Medulla oblongata (tissue), 1 donor: ENCODE measurements at regions not wholly inside any gene's neighbourhood (a gene's known extent, or its start where the extent isn't known, plus 50 kb on each side); places are given as distances from the start of the nearest gene placed in this dataset.
"Not testable (repeated sequence)": the region's sequence is repeated elsewhere in the genome, so short reads cannot be mapped to it uniquely, and the experiment has no call there.

Experiments
- DNase-seq: peaks from one replicate; pipeline ENCODE4 v3.0.0-alpha.2; 2015; ENCODE audit errors: extremely low spot score

DNA sequence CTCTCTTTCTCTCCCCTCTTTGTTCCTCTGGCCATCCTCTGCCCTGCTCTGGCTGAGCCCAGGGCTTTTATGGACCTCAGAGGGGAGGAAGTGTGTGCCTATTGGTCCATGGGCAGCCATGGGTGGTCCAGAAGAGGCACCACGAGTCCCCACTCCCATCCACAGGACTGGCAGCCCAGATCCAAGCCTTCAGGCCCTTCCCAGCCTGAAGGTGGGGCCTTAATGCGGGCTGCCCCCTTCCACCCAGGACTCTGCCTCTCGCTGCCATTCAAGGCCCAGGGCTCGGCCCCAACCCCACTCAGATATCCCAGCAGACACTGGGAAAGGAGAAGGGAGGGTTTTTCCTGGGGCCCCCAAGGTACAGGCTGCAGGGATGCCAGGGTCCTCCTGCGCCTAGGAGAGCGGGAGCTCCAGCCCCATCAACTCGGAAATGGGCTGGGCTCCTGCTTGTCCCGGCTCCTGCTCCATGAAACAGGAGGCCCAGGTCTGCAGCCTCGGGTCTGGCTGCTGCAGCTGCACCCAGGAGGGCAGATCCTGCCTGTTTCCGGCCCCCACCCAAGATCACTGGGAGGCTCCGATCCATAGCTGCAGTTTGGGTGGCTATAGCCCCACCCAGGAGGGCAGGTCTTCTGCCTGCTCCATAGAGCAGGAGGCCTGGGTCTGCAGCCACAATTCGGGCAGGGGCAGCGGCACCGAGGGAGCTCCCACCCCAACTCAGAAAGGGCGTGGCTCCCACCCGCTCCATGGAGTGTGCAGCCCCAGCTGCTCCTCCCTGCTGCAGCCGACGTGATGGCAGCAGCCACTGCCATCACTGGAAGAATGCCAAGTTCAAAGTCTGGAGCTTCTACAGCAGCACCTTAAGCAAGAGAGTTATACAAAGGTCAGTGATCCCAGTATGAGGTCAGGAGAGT is 116.6 kb upstream of the RBBP8 start:
- no peak for DNase-seq

DNA sequence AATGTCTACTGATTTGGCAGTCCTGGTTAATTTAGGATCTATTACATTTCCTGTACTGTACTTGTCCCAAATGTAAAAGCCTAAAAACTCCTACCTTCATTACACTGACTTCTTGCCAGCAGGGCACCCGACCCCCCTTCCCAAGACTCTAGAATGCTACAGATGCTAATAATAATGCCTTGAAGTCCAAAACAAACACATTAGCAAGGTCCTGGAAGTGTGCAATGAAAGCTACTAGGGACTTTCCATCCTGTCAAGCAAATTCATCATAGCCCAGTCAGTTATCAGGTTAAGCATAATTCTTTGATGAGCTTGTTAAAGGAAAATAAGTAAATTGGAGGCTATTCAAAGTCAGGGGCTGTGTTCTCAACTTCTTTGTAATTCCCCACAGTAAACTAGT is 115.3 kb upstream of the RBBP8 start:
- DNase-seq = no peak

DNA sequence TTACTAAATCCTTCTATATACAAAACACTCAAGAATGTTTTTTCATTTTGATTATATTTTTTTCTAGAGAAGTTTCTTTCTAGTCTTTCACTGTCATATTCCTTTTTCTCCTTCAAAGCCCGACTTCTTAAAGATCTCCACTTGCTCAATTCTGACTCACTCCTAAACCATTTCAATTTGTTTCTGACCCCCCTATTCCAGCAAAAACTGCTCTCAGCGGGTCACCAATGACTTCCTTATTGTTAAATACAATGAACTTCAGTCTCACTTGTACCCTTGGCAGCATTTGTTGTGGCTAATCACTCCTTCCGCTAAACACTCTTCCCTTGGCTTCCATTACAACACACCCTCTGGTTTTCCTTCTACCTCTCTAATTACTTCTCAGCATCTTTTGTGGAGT is 111.1 kb upstream of the RBBP8 start:
- DNase-seq = no peak

DNA sequence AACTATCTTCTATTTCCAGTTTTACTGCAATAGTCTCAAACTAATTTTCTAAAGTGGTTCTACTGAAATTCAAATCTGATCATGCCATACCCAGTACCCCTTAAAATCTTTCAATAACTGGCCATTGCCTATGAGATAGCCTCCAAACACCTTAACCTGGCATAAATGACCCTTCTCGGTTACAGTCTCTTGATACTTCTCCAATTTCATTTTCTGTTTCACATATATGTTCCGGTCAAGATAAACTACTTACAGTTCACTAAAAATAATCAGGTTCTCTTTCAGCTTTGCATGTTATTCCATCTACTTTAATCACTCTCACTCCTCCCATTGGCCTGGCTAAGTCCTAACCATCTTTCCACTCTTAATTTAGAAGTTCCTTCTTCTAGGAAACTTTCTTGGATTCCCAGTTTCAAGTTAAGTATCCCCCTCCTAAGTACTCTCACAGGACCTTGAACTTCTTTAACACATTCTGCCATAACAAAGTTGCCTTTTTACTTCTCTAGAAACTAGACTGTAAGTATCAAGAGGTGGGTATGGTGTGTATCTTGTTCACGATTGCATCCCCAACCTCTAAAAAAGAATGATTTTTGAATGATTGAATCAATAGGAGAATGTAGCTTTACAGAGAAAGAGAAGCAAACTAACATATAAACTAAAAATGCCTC is 110.2 kb upstream of the RBBP8 start:
- no peak for DNase-seq

DNA sequence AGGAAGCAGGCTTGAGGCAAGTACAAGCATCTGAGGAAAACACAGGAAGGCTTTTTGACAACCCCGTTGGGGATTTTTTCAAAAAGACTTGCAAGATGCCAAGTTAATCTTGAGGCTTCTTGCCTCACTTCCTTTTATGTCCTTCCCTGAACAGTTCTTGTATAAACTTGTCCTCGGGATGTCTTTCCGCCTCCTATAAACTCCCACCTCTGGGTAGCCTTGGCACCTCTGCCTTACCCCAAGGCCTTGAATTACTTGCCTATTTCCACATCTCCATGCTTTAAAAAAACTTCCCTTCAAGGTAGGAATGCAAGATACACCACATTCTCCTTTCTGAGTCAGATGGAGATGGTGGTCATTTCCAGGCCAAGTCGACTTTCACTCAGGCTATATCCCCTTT is 106.4 kb upstream of the RBBP8 start:
- no peak for DNase-seq

DNA sequence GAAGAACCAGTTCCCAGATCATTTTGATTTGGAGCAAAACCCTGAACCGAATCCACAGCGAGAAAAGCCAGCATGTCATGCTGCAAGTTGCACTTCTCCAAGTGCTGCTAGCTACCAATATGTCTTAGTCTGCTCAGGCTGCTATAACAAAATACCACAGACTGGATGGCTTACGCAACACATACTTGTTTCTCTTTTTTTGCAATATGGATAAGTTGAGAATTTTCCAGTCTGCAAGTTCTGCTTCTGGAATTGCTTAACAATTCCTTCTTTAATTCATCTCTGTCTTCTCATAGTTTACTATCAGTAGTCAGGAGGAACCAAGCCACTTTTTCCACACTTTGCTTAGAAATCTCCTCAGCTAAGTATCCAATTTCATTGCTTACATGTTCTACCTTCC is 105.9 kb upstream of the RBBP8 start:
- no peak for DNase-seq

DNA sequence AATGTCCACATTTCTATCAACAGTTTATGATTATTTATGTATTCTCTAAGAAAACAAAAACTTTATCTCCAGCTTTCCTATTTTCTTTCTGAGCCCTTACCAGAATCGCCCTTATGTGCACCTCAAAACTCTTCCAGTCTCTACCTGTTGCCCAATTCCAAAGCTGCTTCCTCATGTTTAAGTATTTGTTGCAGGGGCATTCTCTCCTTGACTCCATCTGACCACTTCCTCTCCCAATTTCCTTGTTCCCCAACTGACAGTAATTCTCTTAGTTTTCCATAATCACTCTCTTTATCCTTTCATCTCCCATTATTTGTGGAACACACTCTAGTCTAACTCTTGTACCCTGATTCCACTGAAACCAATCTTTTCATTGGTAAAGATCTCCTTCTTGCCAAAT is 105.4 kb upstream of the RBBP8 start:
- DNase-seq = no peak

DNA sequence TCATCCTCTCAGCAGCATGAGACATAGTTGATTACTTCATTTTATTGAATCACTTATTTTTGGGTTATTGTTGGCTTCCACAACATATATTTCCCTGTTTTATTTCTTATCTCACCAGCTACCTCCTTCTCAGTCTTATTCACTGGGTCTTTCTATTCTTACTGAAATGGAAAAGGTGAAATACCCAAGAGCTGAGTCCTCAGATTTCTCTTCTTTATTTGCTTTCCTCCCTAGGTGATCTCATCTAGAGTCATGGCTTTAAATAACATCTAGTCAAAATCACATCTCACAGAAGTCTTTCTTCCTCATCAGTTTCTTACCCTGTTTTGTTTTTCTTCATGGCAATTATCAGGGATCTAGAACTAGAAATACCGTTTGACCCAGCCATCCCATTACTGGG is 105.0 kb upstream of the RBBP8 start:
- DNase-seq = no peak

DNA sequence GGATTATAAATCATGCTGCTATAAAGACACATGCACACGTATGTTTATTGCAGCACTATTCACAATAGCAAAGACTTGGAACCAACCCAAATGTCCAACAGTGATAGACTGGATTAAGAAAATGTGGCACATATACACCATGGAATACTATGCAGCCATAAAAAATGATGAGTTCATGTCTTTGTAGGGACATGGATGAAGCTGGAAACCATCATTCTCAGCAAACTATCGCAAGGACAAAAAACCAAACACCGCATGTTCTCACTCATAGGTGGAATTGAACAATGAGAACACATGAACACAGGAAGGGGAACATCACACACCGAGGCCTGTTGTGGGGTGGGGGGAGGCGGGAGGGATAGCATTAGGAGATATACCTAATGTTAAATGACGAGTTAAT is 104.5 kb upstream of the RBBP8 start:
- DNase-seq = not testable (repeated sequence)

DNA sequence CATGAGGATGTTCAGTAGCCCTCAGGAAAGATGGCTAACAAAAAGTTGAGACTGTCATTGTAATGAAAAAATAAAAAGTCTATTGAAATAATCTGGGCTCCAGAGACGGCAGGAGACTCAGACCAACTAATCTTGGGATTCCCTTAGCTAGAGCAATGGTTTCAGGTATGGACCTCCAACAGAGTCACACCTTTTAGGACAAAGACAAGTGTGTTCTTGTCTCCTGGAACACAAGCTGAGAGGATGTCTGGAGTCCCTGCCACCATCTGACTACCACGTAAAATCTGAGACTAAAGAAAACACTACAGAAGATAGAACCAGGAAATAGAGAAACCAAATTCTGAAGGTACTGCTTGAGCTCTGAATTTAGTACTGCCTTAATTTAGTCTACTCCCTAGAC is 103.3 kb upstream of the RBBP8 start:
- DNase-seq = no peak

DNA sequence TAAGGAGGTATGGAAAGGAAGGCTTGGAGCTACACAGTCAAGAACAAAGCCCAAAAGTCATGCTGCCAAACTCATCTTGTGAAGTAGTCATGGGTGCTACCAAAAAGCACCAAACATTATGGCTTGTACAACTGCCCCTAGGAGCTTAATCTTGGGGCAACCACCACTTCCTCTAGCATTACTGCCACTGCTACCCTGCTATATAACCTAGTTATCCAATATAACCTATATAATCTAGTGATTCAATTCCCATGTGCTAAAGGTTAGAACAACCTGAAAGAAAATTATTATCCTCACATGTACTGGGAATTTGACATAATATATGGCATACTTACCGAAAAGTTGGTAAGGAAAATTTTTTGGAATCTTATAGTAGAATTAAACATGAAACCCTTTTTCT is 102.6 kb upstream of the RBBP8 start:
- DNase-seq = no peak

DNA sequence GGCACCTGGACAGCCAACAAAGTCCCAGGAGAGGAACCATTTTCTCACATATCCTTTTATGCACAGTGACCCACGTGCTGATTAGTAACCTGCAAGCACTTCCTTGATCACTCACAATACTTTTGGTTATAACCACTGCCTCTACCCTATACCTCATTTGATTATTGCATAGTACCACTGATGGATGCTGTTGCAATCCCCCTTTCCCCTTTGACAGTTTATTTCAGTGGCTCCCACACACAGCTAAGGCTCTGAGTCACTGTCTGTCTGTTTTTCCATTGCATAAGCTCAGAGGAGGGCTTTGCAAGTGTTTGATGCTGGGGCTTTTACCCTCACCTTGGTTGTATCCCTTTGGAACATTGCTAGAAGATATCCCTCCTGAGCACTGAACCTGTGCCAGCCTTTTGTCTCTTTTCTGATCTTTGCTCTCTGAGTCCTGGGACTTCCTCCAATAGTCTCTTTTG is 101.7 kb upstream of the RBBP8 start:
- DNase-seq = no peak

DNA sequence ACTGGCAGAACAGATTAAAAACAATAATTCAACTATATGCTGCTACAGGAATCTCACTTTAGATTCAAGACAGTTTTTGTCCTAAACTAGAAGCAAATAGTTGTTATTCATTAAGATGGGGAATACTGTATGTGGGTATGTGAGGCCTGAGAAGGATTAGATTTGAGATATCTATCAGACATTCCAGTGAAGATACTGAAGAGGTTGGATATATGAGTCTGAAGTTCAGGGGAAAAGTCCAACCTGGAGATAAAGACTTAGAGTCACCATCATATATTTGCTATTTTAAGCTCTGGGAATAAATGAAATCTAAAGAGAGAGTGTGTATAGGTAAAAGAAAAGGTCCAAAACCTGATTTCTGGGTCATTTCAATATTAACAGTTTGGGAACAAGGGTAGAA is 96.2 kb upstream of the RBBP8 start:
- DNase-seq = no peak

DNA sequence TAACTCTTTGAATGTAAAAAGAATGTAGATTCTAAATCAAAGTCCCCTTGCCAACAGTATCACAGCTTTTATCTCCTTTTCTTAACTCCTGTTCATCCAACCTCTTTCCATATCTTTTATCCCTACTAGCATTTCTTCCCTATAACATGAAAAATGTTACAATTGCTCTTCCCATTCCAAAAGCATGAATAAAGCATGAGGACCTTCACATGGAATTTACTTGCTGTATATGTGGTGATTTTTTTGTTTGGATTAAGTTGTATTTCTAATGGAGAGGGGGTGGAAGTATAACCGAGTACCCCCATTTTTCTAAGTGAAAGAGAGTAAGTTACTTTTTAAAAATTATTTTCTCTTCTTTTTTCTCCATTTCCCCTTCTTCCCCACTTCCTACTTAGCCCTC is 94.9 kb upstream of the RBBP8 start:
- DNase-seq = no peak

DNA sequence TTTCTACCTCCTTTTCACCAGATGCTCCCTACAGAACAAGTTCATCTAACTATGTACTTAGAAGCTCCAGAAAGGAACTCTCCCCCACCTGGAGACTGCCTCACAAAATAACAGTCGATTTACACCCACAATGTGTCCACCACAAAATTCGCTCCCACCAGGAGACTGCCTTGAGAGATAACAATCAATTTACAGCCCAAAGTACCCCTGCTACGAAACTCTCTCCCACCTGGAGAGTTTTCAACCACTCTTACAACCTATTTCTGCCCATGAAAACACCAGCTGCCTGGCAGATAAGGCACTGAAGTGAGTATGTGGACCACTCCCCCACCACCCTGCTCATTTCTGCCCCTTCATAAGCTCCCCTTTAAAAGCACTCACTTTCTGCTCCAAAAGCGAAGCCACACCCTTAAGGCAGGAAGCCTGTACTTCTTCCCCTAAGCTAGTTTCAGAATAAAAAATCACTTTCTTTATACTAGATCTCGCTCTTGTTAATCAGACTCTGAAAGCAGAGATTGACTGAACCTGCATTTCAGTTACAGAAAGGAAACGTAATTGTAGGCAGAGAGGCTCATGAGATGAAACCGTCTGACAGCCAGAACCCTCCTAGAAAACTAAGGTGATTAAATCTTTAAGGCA is 94.4 kb upstream of the RBBP8 start:
- no peak for DNase-seq

DNA sequence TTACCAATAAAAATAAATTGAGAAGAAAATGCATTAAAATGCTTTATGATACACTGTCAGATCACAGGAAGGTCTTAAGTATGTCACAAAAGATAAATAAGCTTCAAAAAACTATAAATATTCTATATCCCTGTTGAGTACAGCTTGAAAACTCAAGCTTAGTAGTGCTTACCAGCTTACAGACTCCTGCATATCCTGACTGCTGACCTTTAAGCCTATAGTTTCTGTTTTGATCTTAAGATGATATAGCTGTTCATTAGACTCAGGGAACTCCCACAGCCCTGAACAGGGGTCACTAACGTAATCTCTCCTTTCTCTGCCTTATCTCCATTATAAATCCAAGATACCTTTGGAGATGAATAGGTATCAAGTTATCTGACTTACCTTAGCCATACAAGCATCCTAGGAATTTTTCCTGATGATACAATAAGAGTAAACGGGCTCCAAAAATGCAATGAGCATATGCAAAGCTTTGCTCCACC is 93.7 kb upstream of the RBBP8 start:
- no peak for DNase-seq

DNA sequence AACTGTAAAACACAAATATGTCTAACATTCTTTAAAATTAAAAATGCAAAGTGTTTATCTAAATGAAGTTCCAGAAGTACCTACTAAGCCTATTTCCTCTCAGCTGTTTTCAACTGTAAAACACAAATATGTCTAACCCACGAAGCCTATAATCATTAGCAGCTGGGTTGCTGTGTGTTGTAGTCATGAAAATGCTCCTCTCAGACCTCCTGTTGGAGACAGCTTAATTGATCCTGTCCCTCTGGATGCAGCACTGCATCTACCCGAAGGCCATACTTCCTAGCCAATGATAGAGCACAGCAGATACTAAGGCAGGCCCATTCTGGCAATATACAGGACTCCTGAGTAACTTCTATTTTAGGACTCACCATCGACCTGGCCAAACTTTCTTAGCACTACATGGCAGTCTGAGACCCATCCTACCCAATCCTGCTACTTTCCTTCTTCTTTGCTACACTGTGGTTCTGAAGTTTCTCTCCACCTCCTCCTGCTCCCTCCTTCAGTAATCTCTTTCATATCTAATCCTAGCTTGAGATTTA is 92.5 kb upstream of the RBBP8 start:
- DNase-seq = no peak

DNA sequence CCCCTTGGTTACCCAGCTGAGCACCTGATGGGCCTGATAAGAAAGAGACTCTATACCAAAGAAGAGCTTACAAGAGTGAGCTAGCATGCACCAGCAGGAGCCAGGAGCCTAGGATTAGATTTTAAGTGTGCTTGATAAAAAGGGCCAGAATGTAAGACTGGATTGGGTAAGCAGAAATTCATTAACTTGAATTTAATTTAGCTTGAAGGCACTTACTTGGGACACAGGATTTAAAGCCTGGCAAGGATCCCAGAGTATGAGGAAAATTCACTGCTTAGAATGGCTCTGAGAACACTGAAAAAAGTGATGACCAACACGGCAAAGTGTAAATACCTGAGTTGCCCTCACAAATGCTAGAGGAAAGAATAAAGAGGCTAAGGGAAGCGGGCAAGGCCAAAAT is 91.3 kb upstream of the RBBP8 start:
- DNase-seq = no peak

DNA sequence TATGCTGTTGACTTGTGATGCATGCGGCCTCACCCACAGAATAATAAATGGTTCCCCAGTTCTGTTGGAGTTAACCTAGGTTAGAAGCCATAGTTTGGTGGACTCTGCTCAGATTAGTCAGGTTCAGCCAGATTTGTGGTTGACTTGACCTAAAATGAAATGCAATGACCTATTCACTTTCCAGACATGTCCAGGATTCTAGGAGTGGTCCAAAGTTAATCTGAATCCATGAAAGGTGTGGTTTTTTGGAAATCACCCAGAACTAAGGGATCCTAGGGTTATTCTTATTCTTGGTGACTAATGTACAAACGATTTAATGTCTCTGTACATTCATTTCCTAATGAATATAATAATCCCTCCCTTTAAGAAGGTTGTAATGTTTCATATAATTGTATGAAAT is 88.9 kb upstream of the RBBP8 start:
- DNase-seq = no peak

DNA sequence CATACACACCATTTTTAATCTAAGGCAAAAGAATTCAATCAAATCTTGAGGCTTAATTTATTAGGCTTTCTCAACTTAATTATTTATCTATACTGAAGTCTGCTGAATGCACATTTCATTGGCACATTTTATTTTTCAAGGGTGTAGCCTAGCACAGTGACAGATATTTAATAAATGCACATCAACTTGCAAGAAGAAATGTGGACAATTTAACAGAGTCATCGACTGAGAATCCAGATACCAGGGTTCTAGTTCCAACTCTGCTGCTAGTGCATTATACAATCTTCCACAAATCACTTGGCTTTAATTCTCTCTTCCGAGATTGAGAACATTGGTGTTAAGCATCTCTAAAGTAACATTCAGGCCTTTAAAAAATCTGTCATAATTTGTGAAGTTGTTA is 88.5 kb upstream of the RBBP8 start:
- no peak for DNase-seq

DNA sequence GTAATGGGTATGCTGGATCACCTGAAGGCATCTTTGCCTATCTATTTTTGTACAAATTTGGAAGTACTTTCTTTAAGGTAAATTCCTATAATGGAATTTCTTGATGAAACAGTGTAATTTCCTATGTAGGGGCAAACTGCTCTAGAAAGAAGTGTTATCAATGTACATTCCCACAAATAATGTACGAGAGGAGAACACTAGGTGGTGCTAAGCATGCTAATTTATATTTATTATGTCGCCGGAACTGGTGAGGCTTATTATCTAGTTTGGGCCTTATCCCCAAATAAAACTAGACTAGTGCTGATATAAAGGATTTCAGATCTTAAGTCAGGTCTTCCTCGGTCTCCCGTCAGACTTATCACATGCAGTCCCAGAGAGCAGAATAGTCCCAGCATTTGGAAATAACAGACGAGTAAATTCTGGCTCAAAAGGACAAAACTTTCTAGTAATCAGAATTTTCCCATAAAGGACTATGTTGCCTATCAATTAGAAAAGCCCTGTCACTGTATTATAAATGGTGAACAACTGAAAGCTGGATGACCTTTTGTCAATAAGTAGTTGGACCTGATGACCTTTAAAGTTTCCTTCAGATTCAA is 86.9 kb upstream of the RBBP8 start:
- peak; percentile 34 for DNase-seq

DNA sequence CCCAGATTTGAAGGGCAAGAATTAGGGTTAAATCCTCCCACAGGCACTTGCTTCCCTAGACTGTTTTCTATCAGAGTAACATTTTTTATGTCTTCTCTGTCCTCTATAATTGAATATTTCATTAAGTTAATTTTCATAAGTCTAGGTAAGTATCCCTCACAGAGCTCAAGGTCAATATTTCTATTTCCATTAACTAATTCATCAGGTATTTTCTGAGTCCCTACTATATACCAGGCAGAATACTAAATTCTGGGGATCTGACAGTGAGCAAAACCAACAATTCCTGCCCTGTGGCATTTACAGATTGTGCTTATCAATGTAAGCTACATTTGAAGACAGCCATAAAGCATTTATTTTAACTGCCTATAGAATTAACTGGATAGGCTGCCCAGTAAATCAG is 86.4 kb upstream of the RBBP8 start:
- DNase-seq = no peak
